ENCODE measurements at regions not wholly inside any gene's neighbourhood (a gene's known extent, or its start where the extent isn't known, plus 50 kb on each side); places are given as distances from the start of the nearest gene placed in this dataset.

GRCh38 chr2:10214179-10214578 lies 88.5 kb upstream of the HPCAL1 start:
- Mint-ChIP-seq H3K27ac (peak overlapping the region in 1 of 2 donors; percentile 49), H3K4me1 (peaks cover 6% of the 10 kb centered on the region), H3K9me3 (no peaks in the 10 kb centered on the region), H3K4me3 (no peak overlapping the region), H3K27me3 (no peaks in the 10 kb centered on the region)
- peak; percentile 18 for ATAC-seq
- no peak for DNase-seq

- Mint-ChIP-seq H3K4me1 (peaks cover 6% of the 10 kb centered on the region), H3K27me3 (peaks cover 7% of the 10 kb centered on the region), H3K9me3 (no peaks in the 10 kb centered on the region), H3K27ac (peak overlapping the region in 1 of 2 donors; percentile 32), H3K4me3 (no peak overlapping the region)
- no peak for ATAC-seq
- DNase-seq, result no peak
These were observed 87.2 kb upstream of the HPCAL1 start for GRCh38 chr2:10215393-10215935.

- DNase-seq, result no peak
- peaks cover 7% of the 10 kb centered on the region for H3K27me3 Mint-ChIP-seq
- no peak overlapping the region for H3K27ac Mint-ChIP-seq
- peaks cover 8% of the 10 kb centered on the region for H3K4me1 Mint-ChIP-seq
- H3K9me3 Mint-ChIP-seq, result no peaks in the 10 kb centered on the region
- peak; percentile 11 for ATAC-seq
- no peak overlapping the region for H3K4me3 Mint-ChIP-seq
These were observed 85.8 kb upstream of the HPCAL1 start for GRCh38 chr2:10216677-10217488.

GRCh38 chr2:10217489-10218435 lies 84.9 kb upstream of the HPCAL1 start:
- Mint-ChIP-seq H3K4me1 (peaks cover 16% of the 10 kb centered on the region), H3K27me3 (peaks cover 7% of the 10 kb centered on the region), H3K4me3 (no peak overlapping the region), H3K9me3 (no peaks in the 10 kb centered on the region), H3K27ac (peak overlapping the region in 1 of 2 donors; percentile 95)
- DNase-seq, result no peak
- ATAC-seq, result peak; percentile 14

GRCh38 chr2:10220045-10220901 lies 82.4 kb upstream of the HPCAL1 start:
- peak overlapping the region; percentile 55 to 94 for H3K27ac Mint-ChIP-seq
- peak overlapping the region in 1 of 2 donors; percentile 14 for H3K4me3 Mint-ChIP-seq
- peaks cover 7% of the 10 kb centered on the region for H3K27me3 Mint-ChIP-seq
- H3K4me1 Mint-ChIP-seq, result peaks cover 20% of the 10 kb centered on the region
- H3K9me3 Mint-ChIP-seq, result no peaks in the 10 kb centered on the region
- ATAC-seq (no peak), DNase-seq (no peak)

DNA sequence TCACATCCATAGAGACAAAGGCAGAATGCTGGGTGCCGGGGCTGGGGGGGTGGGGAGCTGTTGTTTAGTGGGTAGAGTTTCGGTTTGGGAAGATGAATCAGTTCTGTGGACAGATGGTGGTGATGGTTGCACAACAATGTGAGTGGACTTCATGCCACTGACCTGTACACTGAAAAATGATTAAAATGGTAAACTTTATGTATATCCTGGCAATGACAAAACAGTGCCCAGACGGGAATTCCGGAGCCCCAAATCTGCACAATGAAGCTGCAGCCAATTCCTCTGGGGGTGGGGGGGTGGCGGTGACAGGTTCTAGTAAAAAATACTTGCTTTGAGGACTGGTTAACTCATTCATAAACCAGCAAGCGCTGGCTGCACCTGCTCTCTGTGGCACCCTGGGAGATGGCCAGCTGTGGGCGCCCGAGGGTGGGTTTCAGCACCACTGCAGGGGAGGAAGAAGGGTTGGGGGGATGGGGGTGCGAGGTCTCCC lies 81.8 kb upstream of the HPCAL1 start:
- H3K27me3 Mint-ChIP-seq, result peaks cover 7% of the 10 kb centered on the region
- no peak overlapping the region for H3K4me3 Mint-ChIP-seq
- peak overlapping the region in 1 of 2 donors; percentile 54 for H3K27ac Mint-ChIP-seq
- no peaks in the 10 kb centered on the region for H3K9me3 Mint-ChIP-seq
- H3K4me1 Mint-ChIP-seq, result peaks cover 20% of the 10 kb centered on the region
- DNase-seq (no peak), ATAC-seq (no peak)

DNA sequence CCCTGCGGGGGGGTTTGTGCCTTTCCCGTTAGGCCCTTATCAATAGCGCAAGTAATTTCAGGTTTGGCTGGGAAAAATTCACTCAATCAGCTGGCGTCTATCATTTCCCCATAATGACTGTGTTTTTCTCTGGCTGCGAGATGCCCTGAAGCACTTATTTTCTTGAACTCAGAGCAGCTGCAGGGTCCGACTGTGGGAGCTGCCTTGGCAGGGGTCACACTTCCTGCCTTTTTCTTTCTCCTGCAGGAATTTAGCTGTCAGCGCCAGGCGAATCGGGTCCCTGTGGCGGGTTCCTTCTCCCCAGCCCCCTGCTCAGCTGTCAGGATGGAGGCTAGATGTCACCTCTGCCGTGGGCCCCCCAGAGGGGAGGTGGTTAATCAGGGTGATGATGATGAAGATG lies 81.3 kb upstream of the HPCAL1 start:
- Mint-ChIP-seq H3K9me3 (no peaks in the 10 kb centered on the region), H3K27me3 (peaks cover 7% of the 10 kb centered on the region), H3K4me1 (peaks cover 20% of the 10 kb centered on the region), H3K27ac (no peak overlapping the region), H3K4me3 (no peak overlapping the region)
- DNase-seq (no peak), ATAC-seq (no peak)

DNA sequence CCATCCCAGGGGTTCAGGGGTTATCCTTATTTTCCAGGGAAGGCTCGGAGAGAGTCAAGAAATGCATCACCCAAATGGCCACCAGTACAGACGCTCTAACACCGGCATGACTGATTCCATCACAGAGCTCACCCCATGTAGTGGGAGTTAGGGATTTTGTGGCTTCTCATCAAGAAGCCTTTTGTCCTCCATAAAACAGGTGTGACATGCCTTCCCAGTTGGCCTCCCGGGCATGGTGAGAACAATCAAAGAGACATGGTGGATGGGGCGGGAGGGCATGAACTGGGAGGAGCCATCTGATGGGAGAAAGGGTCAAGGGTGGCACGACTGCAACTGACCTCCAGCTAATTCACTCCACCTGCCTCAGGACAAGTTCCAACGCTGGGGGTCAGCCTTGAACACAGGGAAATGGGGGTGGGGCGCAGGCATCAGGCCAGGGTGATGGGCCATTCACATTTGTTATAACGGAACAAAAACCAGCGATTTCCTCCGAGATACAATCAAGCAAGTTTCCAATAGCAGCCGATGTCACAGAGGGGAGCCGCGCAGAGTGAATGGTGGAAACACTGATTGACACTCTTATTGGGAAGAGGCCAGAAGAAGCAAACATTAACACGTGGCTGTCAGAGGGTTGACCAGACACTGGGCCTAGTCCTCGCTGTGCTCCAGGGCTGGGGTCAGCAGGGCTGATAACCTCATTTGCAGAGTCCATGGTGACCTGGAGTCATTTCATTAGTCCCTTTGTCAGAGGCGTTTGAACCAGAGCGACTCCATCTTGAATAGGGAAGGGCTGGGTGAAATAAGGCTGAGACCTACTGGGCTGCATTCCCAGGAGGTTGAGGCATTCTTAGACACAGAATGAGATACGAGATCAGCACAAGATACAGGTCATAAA lies 80.5 kb upstream of the HPCAL1 start:
- Mint-ChIP-seq H3K27ac (peak overlapping the region in 1 of 2 donors; percentile 91), H3K4me3 (no peak overlapping the region), H3K9me3 (no peaks in the 10 kb centered on the region), H3K4me1 (peaks cover 20% of the 10 kb centered on the region), H3K27me3 (peaks cover 7% of the 10 kb centered on the region)
- no peak for ATAC-seq
- no peak for DNase-seq

DNA sequence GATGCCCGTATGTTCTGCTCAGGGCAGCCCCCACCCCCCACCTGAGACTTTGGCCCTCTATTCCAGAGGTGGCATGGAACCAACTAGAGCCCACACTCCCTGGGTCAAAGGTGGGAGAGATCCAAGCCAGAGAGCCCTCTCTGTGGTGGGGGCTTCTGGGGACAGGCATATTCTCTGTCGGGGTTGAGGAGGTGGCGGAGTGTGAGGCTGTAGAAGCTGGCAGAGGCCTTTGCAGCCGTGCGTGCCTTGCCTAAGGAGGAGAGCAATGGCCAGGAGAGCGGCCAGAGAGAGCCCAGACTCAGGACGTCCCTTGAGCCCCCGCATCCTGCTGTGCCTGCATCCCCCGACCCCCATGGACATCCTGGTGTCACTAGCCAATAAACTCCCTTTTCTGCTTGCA lies 79.2 kb upstream of the HPCAL1 start:
- no peak for DNase-seq
- no peak for ATAC-seq
- no peaks in the 10 kb centered on the region for H3K9me3 Mint-ChIP-seq
- peaks cover 20% of the 10 kb centered on the region for H3K4me1 Mint-ChIP-seq
- H3K27me3 Mint-ChIP-seq, result peaks cover 7% of the 10 kb centered on the region
- H3K4me3 Mint-ChIP-seq, result no peak overlapping the region
- H3K27ac Mint-ChIP-seq, result peak overlapping the region in 1 of 2 donors; percentile 86

DNA sequence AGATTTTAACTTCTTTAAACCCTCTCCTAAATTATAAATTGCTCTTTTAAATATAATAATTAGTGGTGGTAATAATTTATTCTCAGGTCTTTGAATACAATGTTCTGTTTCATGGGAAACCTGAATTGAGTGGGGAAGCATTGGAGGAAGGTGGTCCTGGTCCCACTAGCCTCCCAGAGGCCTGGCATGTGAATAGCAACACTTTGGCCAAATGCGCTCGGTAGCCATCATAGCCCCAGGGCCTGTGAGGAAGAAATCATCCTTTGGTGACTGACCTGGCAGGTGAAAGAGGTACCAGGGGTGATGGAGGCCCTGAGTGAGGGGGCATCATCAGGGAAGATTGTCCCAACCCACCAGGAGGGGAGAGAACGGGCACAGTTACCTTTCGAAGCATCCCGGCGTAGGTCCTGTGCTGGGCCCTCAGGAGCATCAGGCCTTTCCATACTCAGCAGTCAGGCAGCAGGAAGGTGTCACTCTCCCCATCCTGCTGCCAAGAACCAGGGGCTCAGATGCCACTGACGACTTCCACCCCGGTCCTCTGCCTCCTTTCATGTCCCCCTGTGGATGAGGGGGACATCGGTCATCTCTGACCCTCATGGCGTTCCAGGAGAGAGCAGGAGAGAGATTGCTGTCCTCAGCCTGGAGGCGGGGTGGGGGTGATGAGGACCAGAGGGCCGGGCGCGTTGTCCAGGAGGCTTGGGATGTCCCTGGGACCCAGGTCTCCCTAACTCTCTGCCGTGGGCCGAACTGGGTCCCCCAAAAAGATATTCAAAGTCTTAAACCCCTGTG lies 78.6 kb upstream of the HPCAL1 start:
- H3K4me1 Mint-ChIP-seq, result peaks cover 20% of the 10 kb centered on the region
- no peak for DNase-seq

DNA sequence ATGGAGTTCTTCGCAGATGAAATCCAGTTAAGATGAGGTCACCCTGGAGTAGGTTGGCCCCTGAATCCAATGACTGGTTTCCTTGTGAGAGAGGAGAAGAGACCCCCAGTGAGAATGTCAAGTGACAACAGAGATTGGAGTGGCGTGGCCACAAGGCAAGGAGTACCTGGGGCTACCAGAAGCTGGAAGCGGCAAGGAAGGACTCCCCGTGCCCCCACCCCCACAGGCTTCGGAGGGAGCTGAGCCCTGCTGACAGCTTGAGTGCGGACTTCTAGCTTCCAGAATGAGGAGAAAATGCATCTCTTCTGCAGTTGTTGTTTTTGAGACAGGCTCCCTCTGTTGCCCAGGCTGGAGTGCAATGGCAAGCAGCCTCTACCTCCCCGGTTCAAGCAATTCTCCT lies 78.0 kb upstream of the HPCAL1 start:
- ATAC-seq (no peak), DNase-seq (no peak)
- no peak overlapping the region for H3K27ac Mint-ChIP-seq
- H3K27me3 Mint-ChIP-seq, result peaks cover 5% of the 10 kb centered on the region
- H3K9me3 Mint-ChIP-seq, result no peaks in the 10 kb centered on the region
- no peak overlapping the region for H3K4me3 Mint-ChIP-seq
- peaks cover 20% of the 10 kb centered on the region for H3K4me1 Mint-ChIP-seq

More for the DNA sequence above, 78.6 kb upstream of the HPCAL1 start:
- H3K4me3 Mint-ChIP-seq, result no peak overlapping the region
- H3K27me3 Mint-ChIP-seq, result peaks cover 7% of the 10 kb centered on the region
- H3K27ac Mint-ChIP-seq, result no peak overlapping the region
- ATAC-seq, result no peak
- no peaks in the 10 kb centered on the region for H3K9me3 Mint-ChIP-seq

GRCh38 chr2:10225291-10226037 lies 77.2 kb upstream of the HPCAL1 start:
- Mint-ChIP-seq H3K9me3 (no peaks in the 10 kb centered on the region), H3K27ac (peak overlapping the region in 1 of 2 donors; percentile 56)
- ATAC-seq, result no peak

More at GRCh38 chr2:10225291-10226037, 77.2 kb upstream of the HPCAL1 start:
- Mint-ChIP-seq H3K4me1 (peaks cover 20% of the 10 kb centered on the region), H3K4me3 (no peak overlapping the region), H3K27me3 (no peaks in the 10 kb centered on the region)
- no peak for DNase-seq

Data from stimulated activated naive CD8-positive, alpha-beta T cell treated with anti-CD3 and anti-CD28 coated beads, Interleukin-15, amount 100 ng/mL, for 72 hours (primary cell).